ENCODE measurements at regions not wholly inside any gene's neighbourhood (a gene's known extent, or its start where the extent isn't known, plus 50 kb on each side); places are given as distances from the start of the nearest gene placed in this dataset.

DNA sequence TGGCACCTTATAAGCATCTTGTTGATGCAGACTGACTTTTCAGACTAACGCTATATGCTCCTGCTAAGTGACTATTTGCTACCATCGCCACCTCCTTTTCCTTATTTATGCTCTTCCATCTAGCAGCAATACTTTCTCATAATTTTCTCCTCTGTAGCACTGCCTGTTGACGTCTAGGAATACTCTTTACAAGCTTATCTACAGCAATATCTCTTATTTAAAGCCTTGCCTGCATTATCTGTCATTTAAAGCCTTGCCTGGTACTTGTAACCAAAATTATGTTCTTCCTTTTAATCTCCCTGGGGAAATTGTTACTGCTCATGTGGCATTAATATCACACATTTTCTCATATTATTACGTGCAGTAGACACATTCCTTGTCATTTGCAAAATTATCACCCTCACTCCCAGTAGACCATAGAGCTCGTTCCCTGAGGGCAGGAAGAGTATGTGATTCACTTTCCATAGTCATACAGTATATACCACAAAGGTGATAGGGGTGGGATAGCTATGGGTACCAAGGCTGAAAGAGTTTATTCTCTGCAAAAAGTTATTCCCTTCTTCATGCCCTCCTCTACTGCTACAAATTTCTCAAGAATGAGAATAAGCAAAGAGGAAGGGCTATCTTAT is 359.7 kb upstream of the PCDH15 start:
- DNase-seq (ENCODE audit: low spot score) = no peak

GRCh38 chr10:55158633-55159032 is 357.6 kb upstream of the PCDH15 start:
- no peak for DNase-seq (ENCODE audit: low spot score)

DNA sequence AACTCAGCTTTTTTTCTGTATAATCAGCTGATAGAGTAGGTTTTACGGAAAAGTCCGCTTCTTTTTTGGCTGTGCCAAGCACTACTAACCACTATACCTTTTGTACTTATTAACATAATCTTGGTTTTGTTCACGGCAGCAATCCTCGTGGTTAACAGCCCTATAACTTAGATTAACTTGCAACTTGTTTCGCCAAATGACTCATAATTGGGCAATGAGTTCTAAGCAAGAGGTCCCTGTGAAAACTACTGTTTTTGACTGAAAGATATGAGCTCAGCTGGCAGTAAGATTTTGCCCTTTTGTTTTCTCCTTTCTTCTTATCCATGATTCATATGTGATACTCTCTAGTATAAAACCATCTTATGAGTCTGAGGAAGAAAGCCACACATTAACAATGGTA is 345.0 kb upstream of the PCDH15 start:
- DNase-seq (ENCODE audit: low spot score) = no peak

DNA sequence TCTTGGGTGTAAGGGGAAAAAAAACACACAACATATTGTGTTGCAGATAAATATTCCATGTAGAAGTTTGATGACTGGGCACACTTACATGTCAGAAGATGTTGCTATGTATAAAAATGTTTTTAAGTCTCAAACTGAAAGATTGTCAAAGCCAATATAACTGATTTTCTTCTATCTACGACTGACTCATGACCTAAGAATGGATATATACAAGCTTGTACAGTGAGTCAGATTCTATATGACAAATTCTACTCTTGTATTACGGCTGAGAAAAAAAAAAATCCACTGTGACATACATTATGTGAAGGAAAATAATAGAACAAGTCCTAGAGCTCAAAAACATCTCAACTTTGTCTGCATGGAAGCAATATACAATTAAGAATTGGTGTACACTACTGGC is 343.0 kb upstream of the PCDH15 start:
- no peak for DNase-seq (ENCODE audit: low spot score)

GRCh38 chr10:55141892-55142291 is 340.9 kb upstream of the PCDH15 start:
- DNase-seq (ENCODE audit: low spot score) = no peak

- DNase-seq (ENCODE audit: low spot score) = no peak
These were observed 336.0 kb upstream of the PCDH15 start for GRCh38 chr10:55137063-55137462.

- DNase-seq (ENCODE audit: low spot score) = no peak
These were observed 303.7 kb upstream of the PCDH15 start for GRCh38 chr10:55104738-55105137.

GRCh38 chr10:55098452-55098851 is 297.4 kb upstream of the PCDH15 start:
- DNase-seq (ENCODE audit: low spot score) = no peak

DNA sequence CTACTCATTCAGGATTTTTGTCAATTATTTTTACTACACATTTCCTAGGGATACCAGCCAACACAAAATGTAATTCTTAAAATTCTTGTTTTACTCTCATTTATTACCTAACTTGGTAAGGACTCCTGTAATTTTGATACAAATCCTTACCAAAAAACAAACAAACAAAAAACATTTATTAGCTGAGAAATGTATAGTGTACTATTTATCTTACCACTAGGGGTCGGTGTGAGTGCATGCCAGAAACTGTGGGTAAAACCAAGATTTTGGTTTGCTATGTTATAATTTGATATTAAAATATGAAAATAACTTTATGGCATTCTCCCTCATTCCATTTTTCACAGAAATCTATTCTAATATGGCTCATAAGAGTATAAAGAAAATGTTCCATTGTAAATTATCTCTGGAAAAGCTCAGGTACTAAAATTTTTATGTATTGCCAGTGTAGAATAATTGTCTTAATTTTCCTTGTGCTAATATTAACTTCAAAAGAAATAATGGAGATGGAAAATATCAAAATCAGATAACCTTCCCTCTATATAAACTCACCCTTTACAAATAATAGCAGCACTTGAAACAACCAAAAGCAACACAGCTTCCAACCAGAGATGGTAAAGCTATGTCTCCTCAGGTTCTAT is 290.8 kb upstream of the PCDH15 start:
- peak; percentile 0 for DNase-seq (ENCODE audit: low spot score)

DNA sequence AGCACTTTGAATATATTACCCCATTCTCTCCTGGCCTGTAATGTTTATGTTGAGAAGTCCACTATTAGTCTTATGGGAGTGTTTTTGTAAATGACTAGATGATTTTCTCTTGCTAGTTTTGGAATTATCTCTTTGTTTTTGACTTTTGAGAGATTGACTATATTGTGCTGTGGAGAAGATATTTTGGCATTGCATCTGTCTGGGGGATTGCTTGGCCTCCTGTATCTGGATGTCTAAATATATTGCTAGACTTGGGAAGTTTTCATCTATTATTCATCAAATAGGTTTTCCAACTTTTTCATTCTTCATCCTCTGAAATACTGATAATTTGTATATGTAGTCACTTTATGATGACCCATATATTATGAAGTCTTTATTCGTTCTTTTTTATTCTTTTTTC is 277.1 kb upstream of the PCDH15 start:
- no peak for DNase-seq (ENCODE audit: low spot score)

DNA sequence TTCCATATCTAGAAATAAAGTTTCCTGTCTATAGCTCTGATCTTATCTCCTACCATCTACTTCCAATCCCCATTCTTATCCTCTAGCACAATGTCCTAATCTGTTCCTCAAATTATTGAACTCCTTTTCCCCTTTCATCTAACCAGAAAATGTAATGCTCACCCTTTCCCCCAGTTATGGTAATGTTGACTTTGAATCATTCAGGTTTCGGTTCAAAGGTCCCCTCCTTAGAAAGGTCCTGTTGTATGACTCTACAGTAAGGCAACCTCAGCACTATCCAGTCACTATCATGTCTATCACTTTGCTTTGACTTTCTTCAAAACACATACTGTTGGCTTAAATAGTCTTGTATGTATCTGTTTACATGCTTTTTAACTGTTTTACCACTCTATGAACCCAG is 264.2 kb upstream of the PCDH15 start:
- DNase-seq (ENCODE audit: low spot score) = peak; percentile 5

GRCh38 chr10:55063811-55064210 is 262.8 kb upstream of the PCDH15 start:
- no peak for DNase-seq (ENCODE audit: low spot score)

DNA sequence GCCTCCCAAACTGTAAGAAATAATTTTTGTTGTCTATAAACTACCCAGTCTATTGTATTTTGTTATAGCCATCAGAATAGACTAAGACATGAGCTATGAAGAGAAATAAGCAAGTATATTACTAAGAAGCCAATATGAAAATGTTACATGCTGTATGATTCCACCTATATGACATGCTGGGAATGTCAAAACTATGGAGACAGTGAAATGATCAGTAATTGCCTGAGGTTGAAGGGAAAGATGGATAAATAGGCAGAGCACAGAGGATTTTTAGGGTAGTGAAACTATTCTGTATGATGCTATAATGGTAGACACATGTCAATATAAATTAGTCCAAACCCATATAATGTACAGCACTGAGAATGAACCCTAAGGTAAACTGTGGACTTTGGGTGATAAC is 261.3 kb upstream of the PCDH15 start:
- no peak for DNase-seq (ENCODE audit: low spot score)

DNA sequence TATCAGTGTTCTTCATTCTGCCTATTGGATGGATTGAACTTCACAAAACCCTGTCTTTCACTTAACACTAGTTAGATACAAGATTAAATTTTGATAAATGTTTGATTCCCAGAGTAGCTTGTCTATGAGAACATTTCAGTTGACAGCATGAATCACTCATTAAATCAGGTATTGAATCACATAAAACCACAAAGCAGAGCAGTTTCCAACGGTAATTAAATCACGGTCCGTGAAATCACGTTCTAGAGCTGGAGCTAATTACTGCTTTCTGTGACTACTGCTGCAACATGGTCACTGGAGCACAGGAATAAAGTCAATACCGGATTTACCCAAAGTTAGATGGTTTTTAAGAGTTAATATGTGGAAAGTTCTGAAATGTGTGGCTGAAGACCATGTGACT is 257.8 kb upstream of the PCDH15 start:
- no peak for DNase-seq (ENCODE audit: low spot score)

- DNase-seq (ENCODE audit: low spot score) = no peak
These were observed 250.5 kb upstream of the PCDH15 start for GRCh38 chr10:55051515-55051914.

GRCh38 chr10:55048830-55049498 is 247.9 kb upstream of the PCDH15 start:
- DNase-seq (ENCODE audit: low spot score) = no peak

- no peak for DNase-seq (ENCODE audit: low spot score)
These were observed 242.5 kb upstream of the PCDH15 start for GRCh38 chr10:55043540-55043939.

DNA sequence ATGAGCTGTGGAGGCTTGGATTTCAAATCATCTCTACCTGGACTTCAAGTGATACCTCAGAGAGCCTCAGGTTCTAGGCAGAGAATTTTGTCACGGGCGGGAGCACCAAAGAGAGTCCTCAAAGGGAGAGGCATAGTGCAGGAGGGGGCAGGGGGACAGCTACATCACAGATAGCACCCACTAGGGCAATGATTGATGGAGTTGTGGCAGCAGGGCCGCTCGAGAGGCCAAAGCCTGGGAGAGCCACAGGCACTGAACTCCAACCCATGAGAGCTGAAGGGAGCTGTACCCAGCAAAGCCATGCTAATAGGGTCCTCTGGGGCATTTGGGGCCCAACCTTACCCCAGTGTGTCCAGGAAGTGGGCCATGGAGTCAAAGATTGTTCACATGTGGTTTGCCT is 232.0 kb upstream of the PCDH15 start:
- no peak for DNase-seq (ENCODE audit: low spot score)

DNA sequence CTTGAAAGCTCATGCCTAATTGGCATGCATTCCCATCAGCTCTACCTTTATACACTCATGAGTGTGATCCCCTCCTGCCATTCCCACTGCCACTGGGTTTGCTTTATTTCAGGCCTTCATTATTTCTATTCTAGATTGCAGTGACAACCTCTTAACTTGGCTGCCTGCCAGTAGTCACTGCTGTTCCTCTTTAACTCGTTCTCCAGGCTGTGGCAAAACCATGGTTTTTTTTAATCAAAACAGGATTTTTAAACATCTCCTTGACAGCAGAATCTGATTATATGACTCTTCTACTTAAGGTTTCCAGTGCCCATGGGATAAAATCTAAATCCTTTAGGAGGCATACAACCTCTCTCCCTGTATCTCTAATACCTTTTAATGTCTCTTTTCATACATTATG is 223.7 kb upstream of the PCDH15 start:
- no peak for DNase-seq (ENCODE audit: low spot score)

DNA sequence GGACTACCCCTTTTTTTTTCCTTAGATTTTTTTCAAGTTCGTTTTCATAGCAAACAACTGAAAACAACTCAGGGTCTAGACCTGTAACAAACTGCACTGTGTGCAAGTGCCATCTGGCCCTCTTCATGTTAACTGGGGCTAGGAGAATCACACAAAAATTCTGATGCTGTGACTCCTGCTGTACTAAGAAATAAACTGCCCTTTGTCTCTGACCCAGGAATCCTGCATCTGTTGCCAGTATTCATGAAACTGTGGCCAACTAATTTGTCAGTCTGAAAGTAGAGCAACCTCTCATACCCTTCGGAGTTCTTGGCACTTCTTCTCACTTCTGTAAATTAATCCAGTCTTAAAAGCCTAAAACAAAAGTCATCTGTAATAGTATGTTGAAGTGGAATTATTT is 218.4 kb upstream of the PCDH15 start:
- no peak for DNase-seq (ENCODE audit: low spot score)

DNA sequence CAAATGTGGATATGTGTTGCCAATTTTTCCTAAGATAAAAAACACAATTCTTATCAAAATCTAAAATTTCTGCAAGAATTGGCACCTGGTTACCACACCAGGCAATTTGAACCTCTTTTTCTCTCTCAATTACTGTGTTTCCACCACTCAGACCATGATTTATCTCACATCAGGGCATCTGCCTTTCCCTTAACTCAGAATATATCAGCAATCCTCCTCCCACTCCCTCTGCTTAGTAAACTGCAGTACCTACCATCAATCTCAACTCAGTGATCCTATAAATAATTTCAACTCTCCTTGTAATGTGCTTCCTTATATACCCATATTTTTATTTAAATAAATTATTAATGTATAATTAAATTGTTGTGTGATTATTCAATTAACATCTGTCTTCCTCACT is 212.3 kb upstream of the PCDH15 start:
- no peak for DNase-seq (ENCODE audit: low spot score)

- DNase-seq (ENCODE audit: low spot score) = no peak
These were observed 201.4 kb upstream of the PCDH15 start for GRCh38 chr10:55002420-55002819.

- no peak for DNase-seq (ENCODE audit: low spot score)
These were observed 200.4 kb upstream of the PCDH15 start for GRCh38 chr10:55001422-55001821.

DNA sequence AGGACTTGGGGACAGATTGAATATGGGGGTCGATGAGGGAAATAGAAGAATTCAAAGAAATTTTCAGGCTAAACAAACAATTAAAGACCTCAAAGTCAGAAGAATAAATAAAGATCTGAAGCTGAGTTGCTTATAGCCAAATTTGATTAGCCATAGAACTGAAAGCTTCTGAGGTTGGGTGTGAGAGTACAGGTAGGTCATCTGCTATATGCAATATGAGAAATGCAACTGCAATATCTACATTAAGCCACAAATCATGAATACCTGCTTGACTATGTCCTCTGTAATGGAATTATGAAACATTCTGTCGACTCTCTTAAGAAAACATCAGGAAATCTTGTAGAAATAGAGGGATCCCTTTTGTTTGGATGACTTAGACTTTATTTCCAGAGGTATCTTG is 192.1 kb upstream of the PCDH15 start:
- DNase-seq (ENCODE audit: low spot score) = no peak

Measured in HuH-7 (cell line).